NT2/D1 (cell line): ENCODE measurements at regions not wholly inside any gene's neighbourhood (a gene's known extent, or its start where the extent isn't known, plus 50 kb on each side); places are given as distances from the start of the nearest gene placed in this dataset.

Source experiments
- SUZ12 ChIP-seq: IDR thresholded peaks from 2 replicates; pipeline ENCODE4 v1.6.1; 2011; ENCODE audit not compliant: insufficient read length, insufficient read depth; ENCODE audit errors: extremely low read depth
- YY1 ChIP-seq: IDR thresholded peaks from 2 replicates; pipeline ENCODE4 v1.6.1; 2011; ENCODE audit not compliant: insufficient read length, insufficient read depth
- ZNF274 ChIP-seq: IDR thresholded peaks from 2 replicates; pipeline ENCODE4 v1.6.1; 2011; ENCODE audit warnings: mild to moderate bottlenecking, low read depth, low read length

GRCh38 chr1:13970631-13971247, 270.8 kb downstream of the PRDM2 start:
- TF ChIP-seq YY1, result no peak
- TF ChIP-seq ZNF274, result no peak
- no peak for TF ChIP-seq SUZ12
